OCI-LY1 (cell line): ENCODE measurements at regions not wholly inside any gene's neighbourhood (a gene's known extent, or its start where the extent isn't known, plus 50 kb on each side); places are given as distances from the start of the nearest gene placed in this dataset.

Source experiments
- EZH2 ChIP-seq: fragments of 200-600 bp; sonication (generic), shearing (Covaris generic); IDR thresholded peaks from 2 replicates; pipeline ENCODE4 v1.8.0; 2017; ENCODE audit warnings: borderline replicate concordance, mixed run types, mild to moderate bottlenecking, antibody characterized with exemption, low read length, moderate library complexity, mixed read lengths
- TF ChIP-seq, protein P1 (sequence below): fragments of 200-600 bp; sonication (generic), shearing (Covaris generic); IDR thresholded peaks from 2 replicates; pipeline ENCODE4 v1.5.1; 2017; ENCODE audit warnings: mild to moderate bottlenecking, antibody characterized with exemption, low read length, moderate library complexity, mixed read lengths

DNA sequence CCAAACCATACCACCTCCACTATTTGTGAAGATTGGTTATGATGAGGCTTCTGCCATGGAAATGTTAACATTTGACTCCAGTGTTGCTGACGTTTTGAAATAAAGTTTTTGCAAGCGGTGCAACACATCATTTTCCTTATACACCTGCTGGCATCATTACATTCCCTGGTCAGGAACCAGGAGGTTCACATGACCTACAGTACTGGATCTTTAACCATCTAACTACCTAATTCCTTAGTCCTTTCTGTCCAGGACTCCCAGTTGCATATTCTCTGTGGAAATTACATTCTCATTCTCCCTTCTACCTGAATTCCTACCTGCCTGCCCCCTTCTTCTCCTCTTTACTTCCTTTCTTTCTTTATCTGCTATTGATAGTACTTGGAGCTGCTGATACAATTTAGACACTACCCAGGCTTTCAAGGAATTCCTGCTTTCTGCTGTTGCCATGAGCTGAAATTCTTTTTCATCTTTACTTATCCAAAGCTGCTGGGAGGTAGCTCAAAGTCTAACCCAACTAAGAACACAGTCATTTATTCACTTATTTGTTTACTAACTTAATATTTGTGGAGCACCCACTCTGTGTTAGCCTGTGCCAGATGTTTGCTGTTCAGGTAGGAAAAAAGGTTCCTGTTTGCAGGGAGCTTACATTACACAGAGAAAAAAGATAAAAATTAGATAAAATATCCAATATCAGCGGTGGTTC, 144.2 kb downstream of the EDEM1 start:
- TF ChIP-seq, protein P1, sequence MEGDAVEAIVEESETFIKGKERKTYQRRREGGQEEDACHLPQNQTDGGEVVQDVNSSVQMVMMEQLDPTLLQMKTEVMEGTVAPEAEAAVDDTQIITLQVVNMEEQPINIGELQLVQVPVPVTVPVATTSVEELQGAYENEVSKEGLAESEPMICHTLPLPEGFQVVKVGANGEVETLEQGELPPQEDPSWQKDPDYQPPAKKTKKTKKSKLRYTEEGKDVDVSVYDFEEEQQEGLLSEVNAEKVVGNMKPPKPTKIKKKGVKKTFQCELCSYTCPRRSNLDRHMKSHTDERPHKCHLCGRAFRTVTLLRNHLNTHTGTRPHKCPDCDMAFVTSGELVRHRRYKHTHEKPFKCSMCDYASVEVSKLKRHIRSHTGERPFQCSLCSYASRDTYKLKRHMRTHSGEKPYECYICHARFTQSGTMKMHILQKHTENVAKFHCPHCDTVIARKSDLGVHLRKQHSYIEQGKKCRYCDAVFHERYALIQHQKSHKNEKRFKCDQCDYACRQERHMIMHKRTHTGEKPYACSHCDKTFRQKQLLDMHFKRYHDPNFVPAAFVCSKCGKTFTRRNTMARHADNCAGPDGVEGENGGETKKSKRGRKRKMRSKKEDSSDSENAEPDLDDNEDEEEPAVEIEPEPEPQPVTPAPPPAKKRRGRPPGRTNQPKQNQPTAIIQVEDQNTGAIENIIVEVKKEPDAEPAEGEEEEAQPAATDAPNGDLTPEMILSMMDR = no peak
- TF ChIP-seq EZH2 = no peak
